ENCODE measurements at regions not wholly inside any gene's neighbourhood (a gene's known extent, or its start where the extent isn't known, plus 50 kb on each side); places are given as distances from the start of the nearest gene placed in this dataset.
"Not testable (repeated sequence)": the region's sequence is repeated elsewhere in the genome, so short reads cannot be mapped to it uniquely, and the experiment has no call there.

DNA sequence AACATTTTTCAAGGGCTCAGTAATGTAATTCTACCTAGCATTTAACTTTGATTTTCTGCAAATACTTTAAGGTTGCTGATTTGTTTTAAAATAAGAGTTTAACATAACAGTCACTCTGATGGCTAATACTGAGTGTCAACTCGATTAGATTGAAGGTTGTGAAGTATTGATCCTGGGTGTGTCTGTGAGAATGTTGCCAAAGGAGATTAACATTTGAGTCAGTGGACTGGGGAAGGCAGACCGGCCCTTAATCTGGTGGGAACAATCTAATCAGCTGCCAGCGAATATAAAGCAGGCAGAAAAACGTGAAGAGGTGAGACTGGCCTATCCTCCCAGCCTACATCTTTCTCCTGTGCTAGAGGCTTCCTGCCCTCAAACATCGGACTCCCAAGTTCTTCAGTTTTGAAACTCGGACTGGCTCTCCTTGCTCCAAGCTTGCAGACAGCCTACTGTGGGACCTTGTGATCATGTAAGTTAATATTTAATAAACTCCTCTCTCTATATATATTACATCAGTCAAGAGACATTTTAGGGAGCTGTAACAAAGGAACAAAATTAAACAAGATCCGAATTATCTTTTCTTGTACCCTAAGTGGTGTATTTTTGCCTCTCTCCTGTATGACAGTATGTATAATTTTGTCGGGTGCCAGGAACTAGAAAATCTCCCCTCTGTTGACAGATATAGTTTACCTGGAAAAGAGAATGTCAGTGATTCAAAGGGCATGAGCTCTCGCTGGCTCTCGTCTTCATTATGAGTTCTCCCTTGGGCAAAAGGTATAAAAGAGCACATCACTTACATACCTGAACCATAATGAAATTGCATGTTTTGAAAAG, 576.1 kb downstream of the LRRC70 start:
- intact Hi-C loops (cut with DNase I), result no loop called here
- DNase-seq (ENCODE audit: low spot score), result no peak

DNA sequence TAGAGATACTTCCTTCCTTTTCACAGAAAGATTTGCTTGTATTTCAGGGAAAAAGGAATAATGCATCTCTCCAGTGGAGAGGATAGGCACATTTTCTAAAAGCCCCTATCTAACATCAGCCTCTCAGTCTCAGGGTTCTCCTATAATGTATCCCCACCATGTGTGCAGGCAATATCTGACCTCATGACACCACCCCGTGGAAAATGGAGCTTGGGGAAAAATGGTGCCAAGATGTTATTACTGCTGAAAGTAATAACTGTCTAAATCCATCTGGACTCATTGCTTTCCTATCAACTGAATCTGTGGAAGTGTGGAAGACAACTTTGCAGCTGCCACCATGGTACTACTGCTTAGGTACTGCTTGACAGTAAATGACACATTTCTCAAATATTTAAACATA, 574.3 kb downstream of the LRRC70 start:
- intact Hi-C loops (cut with DNase I), result no loop called here
- no peak for DNase-seq (ENCODE audit: low spot score)

DNA sequence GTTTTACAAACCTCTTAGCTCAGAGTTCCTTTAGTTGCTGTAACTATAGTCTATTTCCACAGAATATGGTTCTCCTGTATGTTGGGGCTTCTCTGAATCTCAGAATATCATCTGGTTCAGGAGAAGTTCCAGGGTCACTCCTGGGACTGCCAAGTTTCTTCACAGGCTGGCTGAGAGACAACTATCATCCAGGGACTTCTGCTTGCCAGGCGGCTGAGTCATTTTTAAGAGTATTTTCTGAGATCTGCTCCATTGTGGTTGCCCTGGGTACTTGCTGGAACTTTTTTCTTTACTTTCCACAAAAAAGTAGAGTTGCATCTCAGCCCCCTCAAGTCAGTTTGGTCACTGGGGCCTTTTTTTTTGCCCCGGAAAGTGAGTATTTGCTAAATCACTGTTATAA, 566.5 kb downstream of the LRRC70 start:
- DNase-seq (ENCODE audit: low spot score), result no peak
- intact Hi-C loops (cut with DNase I), result no loop called here

DNA sequence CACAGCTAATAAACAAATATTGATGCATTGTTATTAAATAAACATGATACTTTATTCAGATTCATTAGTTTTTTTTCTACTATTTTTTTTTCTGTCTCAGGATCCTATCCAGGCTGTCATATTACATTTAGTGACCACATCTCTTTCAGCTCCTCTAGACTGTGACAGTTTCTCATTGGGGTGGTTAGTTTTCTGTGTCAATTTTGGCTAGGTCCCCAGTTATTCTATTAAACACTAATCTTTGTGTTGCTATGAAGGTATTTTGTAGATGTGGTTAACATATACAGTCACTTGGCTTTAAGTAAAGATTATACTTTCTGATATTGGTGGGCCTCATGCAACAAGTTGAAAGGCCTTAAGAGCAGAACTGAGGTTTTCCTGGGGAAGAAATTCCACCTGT, 563.0 kb downstream of the LRRC70 start:
- intact Hi-C loops (cut with DNase I), result no loop called here
- no peak for DNase-seq (ENCODE audit: low spot score)

DNA sequence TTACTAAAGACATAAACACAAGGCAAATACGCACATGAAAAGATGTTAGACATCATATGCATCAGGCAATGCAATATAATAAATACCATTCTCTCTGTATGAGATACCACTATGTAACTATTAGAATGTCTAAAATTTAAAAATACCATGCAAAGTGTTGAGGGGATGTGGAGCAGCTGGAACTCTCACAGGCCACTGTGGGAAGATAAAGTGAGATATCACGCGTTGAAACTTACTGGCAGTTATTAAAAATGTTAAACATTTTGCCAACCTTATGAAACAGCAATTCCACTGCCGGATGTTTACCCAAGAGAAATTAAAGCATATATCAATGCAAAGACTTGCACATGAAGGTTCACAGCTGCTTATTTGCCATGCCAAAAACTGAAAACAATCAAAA, 556.7 kb downstream of the LRRC70 start:
- no peak for DNase-seq (ENCODE audit: low spot score)
- intact Hi-C loops (cut with DNase I), result no loop called here

DNA sequence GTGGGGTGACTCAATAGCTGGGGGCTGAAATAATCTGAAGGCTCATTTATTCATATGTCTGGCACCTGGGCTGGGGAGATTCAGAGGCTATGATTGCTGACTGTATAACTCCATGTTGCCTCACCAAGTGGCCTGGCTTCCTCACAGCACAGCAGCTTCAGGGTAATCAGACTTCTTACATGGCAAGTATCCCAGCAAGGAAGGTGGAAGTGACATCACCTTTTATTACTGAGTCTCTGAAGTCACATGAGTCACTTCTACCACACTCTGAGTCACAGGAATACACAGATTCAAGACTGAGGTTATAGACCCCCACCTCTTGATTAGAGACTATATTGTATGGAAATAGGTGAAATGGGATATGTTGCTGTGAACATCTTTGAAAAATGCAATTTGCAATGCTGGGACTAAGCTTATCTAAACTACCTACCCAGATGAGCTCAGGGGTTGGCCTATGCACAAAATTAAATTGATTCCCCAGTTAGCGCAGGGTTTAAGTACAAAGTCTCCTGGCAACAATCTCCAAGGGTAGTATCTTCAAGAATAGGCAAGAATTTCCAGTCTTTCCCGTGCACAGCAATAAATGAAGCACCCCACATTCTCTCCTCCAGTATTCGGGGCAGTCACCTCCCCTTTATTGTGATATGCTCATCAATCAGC, 553.1 kb downstream of the LRRC70 start:
- intact Hi-C loops (cut with DNase I), result no loop called here

DNA sequence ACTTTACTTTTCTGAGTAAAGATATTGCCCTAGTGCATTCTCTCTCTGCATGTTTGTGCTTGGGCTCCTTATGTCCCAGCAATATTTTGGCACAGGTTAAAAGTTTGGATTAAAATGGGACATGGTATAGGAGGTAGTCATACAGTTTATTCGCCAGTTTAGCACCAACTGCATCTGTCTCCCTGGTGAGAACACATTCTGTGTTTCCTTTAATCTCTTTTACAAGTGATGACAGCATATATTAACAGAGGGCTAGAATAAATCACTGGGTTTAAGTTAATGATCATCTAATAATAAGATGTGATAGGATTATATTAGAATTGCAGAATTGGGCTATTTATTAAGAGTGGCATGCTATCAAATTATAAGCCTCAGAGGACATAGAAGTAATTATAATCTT, 550.1 kb downstream of the LRRC70 start:
- DNase-seq (ENCODE audit: low spot score), result no peak
- intact Hi-C loops (cut with DNase I), result no loop called here

More for the DNA sequence above, 553.1 kb downstream of the LRRC70 start:
- DNase-seq (ENCODE audit: low spot score), result no peak

DNA sequence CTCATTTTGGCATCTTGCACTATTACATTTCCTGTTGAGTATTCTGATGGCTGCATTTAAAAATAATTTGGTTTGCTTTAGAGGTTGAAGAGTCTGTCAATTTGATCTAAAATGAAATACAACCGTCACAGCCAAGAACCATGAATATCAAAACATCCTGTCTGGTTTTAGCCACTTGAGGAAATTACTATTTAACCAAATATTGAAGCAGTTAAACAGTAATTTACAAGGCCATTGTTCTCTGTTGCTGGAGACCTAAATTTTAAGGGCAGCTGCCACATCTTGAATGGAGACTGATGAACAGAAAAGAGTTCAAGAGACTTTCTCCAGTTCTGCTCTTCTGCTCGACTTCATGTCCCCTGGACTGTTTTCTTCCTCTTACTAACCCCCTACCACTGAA, 549.4 kb downstream of the LRRC70 start:
- no peak for DNase-seq (ENCODE audit: low spot score)
- intact Hi-C loops (cut with DNase I), result no loop called here

DNA sequence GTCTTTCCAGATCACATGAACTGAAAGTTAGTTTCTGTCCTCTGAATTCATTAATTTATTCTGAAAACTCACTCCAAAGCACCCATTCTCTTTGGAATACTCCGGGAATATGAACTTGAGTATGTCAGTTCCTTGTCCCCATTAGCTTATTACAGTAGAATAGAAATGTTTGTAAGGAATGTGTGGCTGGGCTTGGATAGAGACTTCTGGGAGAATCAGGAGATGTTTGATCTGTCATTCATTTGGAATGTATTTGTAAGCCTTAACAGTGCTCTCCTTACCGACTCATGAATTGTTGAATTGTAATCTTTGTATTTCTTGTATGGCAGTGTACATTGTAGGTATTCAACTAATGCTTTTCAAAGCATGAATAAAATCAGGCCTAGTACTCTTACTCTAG, 548.4 kb downstream of the LRRC70 start:
- intact Hi-C loops (cut with DNase I), result no loop called here
- no peak for DNase-seq (ENCODE audit: low spot score)

DNA sequence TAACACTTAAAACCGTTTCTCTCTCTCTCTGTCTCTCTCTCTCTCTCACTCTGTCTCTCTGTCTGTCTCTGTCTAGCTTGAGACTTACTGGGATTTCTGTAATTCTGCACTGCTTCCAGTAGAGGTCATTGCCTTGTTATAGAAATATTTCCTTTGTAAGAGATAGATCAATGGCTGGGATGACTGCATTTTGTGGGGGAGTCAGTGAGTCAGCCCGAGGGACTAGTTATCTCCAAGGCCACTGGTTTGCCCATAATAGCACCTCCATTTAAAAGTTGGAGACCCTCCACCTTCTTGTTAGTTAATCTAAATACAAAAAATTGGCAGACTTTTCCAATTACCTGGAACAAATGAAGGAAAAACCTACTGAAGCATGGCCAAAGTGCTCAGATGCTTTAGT, 547.2 kb downstream of the LRRC70 start:
- intact Hi-C loops (cut with DNase I), result no loop called here

DNA sequence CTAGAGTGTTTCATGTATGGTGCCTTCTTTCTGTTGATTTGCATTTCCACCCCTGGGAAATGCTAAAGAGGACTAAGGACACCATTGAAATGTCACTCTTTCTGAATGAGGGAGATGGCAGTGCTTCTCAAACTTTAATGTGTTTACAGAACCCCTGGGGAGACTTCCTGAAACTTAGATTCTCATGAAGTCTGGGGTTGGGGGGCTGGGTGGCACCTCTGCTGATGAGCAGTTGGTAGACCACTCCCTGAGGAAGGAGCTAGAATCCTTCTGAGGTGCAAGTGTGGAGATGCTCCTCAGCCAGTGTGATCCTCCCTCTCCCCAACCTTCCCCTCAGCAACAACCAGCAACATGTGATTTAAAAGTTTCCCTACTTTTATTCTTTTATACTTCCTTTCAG, 546.8 kb downstream of the LRRC70 start:
- intact Hi-C loops (cut with DNase I), result no loop called here
- no peak for DNase-seq (ENCODE audit: low spot score)

More for the DNA sequence above, 547.2 kb downstream of the LRRC70 start:
- no peak for DNase-seq (ENCODE audit: low spot score)

DNA sequence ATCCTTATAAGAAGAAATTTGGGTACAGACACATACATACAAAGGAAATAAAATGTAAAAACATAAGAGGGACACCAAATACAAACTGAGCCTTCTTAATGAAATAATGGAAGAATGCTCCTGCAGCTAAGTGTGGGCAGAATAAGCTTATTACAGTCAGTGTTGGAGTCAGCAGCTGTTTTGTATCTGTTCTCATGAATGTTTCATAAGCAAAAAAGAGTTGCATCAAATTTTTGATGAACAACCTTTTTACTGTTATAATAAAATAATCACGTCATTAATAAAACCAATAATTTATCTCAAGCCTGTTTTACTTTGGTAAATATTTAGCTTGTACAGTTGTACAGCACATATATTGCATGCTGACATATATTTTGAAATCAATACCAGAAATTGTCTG, 545.6 kb downstream of the LRRC70 start:
- DNase-seq (ENCODE audit: low spot score), result no peak
- intact Hi-C loops (cut with DNase I), result no loop called here

DNA sequence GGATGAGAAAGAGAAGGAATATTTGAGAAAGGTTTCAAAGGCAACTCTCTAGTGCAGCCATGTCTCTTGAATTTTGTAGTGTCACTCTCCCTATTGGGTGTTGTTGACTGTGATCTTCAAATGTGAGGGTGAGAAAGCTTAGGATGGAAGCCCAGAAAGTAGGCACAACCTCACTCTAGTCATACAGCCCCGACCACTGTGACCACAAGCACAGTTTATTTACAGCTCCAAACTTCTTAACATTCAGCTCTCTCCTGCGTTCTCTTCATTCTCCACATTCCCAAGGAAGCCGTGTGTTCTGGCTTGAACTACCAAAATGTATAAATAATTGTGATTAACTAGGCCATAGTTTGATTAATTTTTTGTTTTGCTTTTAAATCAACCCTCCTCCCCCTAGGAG, 542.9 kb downstream of the LRRC70 start:
- intact Hi-C loops (cut with DNase I), result no loop called here

DNA sequence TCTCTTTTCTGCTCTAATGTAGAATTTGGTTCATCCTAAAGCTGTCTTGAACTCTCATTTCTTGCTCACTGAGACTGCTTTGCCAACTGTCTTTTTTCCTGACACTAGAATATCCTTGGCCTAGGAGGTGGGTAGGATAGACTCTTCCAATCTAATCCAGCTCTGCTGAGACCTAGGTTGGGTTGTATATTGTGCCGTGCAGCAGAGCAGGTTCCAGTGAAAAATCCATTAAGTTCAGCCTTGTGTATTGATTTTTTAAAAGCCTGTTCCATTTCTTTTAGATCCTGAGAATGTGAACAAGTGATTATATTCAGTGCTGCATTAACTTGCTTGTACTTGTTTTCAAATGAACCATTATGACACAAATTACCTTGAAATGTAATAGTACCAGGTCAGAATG, 539.6 kb downstream of the LRRC70 start:
- intact Hi-C loops (cut with DNase I), result no loop called here
- no peak for DNase-seq (ENCODE audit: low spot score)

More for the DNA sequence above, 542.9 kb downstream of the LRRC70 start:
- no peak for DNase-seq (ENCODE audit: low spot score)

DNA sequence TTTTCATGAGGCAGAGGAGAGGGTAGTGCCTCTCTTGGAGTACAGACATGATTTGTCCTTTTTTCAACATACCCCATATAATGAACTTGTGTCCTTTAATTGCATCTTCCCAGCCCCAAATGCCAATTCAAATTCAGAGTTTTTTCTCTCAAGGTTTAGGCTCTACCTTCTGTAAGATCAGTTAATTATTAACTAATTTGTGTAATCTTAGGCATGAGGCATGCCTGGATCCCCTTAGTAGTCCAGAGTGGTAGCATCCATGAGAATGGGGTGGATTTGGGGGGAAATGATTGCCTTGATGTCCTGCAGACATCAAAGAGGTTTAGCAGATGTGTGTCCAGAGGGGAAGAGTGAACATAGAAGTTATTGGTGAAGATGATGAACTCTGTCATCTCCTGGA, 533.3 kb downstream of the LRRC70 start:
- DNase-seq (ENCODE audit: low spot score), result no peak
- intact Hi-C loops (cut with DNase I), result no loop called here

DNA sequence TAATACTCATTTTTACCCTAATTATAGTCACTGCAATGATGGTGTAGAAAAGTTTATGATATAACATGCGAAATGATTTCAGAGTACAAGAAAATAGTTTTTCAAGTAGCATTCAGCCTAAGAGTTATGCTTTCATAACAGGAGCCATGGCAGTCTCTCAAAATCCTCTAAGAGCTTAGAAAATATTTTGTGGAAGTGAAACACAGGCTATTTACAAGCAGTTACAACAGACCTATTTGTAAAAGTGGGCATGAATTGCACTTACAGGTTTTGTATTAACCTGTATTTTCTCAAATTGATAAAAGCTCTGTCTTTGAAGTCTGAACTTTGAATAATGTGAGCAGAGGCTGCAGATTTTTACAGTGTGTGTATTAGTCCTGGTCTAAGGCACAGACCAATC, 523.3 kb downstream of the LRRC70 start:
- intact Hi-C loops (cut with DNase I), result no loop called here

DNA sequence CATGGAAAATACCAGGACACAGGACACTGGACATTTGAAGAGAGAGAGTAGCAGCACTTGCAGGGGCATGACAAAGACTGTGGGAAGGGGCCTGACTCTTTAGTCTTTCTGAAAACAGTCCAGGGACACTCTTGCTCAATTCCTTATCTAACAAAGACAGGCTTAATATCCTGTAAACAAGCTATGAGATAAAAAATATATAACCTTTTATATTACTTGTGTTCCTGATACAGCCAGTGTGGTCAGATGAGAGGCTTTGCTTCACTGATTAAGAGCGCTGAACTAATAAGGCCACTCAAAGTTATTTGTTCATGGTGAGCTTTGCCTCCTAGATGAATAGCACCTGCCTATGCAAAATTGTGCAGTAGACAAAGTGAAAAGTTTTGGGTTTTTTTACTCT, 518.7 kb downstream of the LRRC70 start:
- DNase-seq (ENCODE audit: low spot score), result no peak
- intact Hi-C loops (cut with DNase I), result no loop called here

More for the DNA sequence above, 523.3 kb downstream of the LRRC70 start:
- no peak for DNase-seq (ENCODE audit: low spot score)

DNA sequence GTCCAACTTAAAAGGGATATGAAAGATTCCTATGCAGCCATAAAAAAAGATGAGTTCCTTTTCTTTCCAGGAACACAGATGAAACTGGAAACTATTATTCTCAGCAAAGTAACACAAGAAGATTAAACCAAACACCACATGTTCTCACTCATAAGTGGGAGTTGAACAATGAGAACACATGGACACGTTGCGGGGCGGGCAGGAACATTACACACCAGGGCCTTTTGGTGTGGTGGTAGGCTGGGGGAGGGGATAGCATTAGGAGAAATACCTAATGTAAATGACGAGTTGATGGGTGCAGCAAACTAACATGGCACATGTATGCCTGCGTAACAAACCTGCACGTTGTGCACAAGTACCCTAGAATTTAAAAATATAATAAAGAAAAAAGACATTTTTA, 516.1 kb downstream of the LRRC70 start:
- no peak for DNase-seq (ENCODE audit: low spot score)
- intact Hi-C loops (cut with DNase I), result no loop called here

DNA sequence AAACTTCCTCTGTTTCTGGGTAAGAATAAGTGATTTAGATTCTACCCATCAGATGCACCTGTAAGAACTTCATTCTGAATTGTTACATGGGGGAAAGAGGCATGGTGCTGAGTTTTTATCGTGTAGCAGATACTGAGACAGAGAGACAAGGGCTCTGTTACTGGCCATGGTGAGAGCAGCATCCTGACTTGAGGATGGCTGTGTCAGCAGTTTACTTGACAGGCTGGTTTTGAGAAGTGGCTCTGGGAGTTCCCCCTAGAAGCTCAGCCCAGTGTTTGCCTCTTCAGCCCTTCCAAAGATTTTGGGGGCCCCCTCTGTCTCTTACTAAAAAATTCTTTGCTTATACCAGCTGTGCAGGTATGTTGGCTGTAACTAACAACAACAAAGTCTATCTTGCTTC, 510.5 kb downstream of the LRRC70 start:
- intact Hi-C loops (cut with DNase I), result no loop called here
- no peak for DNase-seq (ENCODE audit: low spot score)

DNA sequence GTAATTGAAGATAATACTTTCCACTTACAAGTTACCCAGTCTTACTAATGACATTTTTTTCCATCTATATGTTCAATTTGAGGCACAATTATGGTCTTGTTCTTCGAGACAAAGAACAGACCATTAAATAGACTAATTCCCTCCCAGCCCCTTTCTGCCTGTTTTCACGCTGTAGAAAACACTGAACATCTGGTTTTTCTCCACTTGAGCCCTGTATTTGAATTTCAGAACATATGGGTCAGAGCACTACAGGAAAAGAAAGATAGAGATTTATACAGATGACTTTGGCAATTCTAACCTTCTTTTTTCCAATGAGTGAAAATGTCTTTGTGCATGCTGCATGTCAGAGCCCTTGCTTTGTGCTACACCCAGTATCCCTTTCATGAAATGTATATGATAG, 506.9 kb downstream of the LRRC70 start:
- DNase-seq (ENCODE audit: low spot score), result no peak
- intact Hi-C loops (cut with DNase I), result no loop called here

DNA sequence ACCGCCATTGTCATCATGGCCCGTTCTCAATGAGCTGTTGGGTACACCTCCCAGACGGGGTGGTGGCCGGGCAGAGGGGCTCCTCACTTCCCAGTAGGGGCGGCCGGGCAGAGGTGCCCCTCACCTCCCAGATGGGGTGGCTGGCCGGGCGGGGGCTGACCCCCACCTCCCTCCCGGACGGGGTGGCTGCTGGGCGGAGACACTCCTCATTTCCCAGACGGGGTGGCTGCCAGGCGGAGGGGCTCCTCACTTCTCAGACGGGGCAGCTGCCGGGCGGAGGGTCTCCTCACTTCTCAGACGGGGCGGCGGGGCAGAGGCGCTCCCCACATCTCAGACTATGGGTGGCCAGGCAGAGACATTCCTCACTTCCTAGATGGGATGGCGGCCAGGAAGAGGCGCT, 505.1 kb downstream of the LRRC70 start:
- intact Hi-C loops (cut with DNase I), result not testable (repeated sequence)

More for the DNA sequence above, 505.1 kb downstream of the LRRC70 start:
- DNase-seq (ENCODE audit: low spot score), result not testable (repeated sequence)
